GM12873 (cell line): ENCODE measurements at regions not wholly inside any gene's neighbourhood (a gene's known extent, or its start where the extent isn't known, plus 50 kb on each side); places are given as distances from the start of the nearest gene placed in this dataset.

Source experiments
- CTCF ChIP-seq: IDR thresholded peaks from 2 replicates; pipeline ENCODE4 v1.5.1; 2012; ENCODE audit warnings: low read depth, mild to moderate bottlenecking, moderate library complexity, low read length, control low read depth; ENCODE audit not compliant: insufficient read depth; ENCODE audit errors: missing control alignments

- TF ChIP-seq CTCF = no peak
These were observed 174.8 kb upstream of the MAN1A1 start for GRCh38 chr6:119524410-119524809.

- TF ChIP-seq CTCF = no peak
These were observed 174.0 kb upstream of the MAN1A1 start for GRCh38 chr6:119523556-119523955.

- TF ChIP-seq CTCF = no peak
These were observed 171.7 kb upstream of the MAN1A1 start for GRCh38 chr6:119521251-119521650.

GRCh38 chr6:119517428-119517827, 167.9 kb upstream of the MAN1A1 start:
- TF ChIP-seq CTCF = no peak

- TF ChIP-seq CTCF = no peak
These were observed 164.8 kb upstream of the MAN1A1 start for GRCh38 chr6:119514345-119514744.

- TF ChIP-seq CTCF = no peak
These were observed 161.5 kb upstream of the MAN1A1 start for GRCh38 chr6:119511024-119511423.

GRCh38 chr6:119510246-119510645, 160.7 kb upstream of the MAN1A1 start:
- no peak for TF ChIP-seq CTCF

- TF ChIP-seq CTCF = no peak
These were observed 157.1 kb upstream of the MAN1A1 start for GRCh38 chr6:119506631-119507174.
